HEK293 (cell line): ENCODE measurements at regions not wholly inside any gene's neighbourhood (a gene's known extent, or its start where the extent isn't known, plus 50 kb on each side); places are given as distances from the start of the nearest gene placed in this dataset.

ENCODE experiments used
- CTCF ChIA-PET: fragments of 350-600 bp; formaldehyde crosslinking; extraction: SDS; loops from one replicate; lab custom pipeline; 2021; ENCODE audit warnings: antibody characterized with exemption; lab: Yijun Ruan, JAX
- POLR2A ChIA-PET: fragments of 300-600 bp; formaldehyde crosslinking; extraction: SDS; loops from one replicate; lab custom pipeline; 2020; ENCODE audit warnings: antibody characterized with exemption, inconsistent platforms; lab: Yijun Ruan, JAX
- H3K27ac ChIP-seq: fragments of 200-500 bp; sonication (Bioruptor generic); 2 replicates; pipeline ENCODE4 v1.5.1; 2014; ENCODE audit warnings: low read depth, low read length, control low read depth, inconsistent platforms; ENCODE audit errors: extremely low read depth
- H3K36me3 ChIP-seq, 2 experiments: fragments of 200-500 bp in 1 of 2; sonication (Bioruptor generic) in 1 of 2; 1 replicate in 1 of 2; 2 replicates in 1 of 2; pipeline ENCODE4 v1.5.1; 2014 to 2017; ENCODE audit warnings: inconsistent platforms in 2 of 2, low read length in 2 of 2; ENCODE audit not compliant: control insufficient read depth in 2 of 2, insufficient read depth in 1 of 2
- H3K4me1 ChIP-seq: fragments of 200-500 bp; sonication (Bioruptor generic); 2 replicates; pipeline ENCODE4 v1.5.1; 2014; ENCODE audit warnings: mild to moderate bottlenecking, low read length, inconsistent platforms; ENCODE audit not compliant: control insufficient read depth, insufficient read depth
- H3K4me3 ChIP-seq: 2 replicates; pipeline ENCODE4 v1.5.1; 2011; ENCODE audit warnings: low read depth, mild to moderate bottlenecking, control low read depth, low read length, moderate library complexity
- H3K9me3 ChIP-seq: fragments of 200-500 bp; sonication (Bioruptor generic); 2 replicates; pipeline ENCODE4 v1.5.1; 2014; ENCODE audit warnings: low read depth, low read length, inconsistent platforms; ENCODE audit not compliant: control insufficient read depth, insufficient read depth
- GLI4 ChIP-seq: fragments of 450-650 bp; formaldehyde crosslinking; IDR thresholded peaks from 2 replicates; pipeline ENCODE4 v1.5.1; 2016; ENCODE audit warnings: missing biosample characterization, missing genetic modification characterization
- KLF16 ChIP-seq: fragments of 450-650 bp; formaldehyde crosslinking; IDR thresholded peaks from 2 replicates; pipeline ENCODE4 v1.5.1; 2017; ENCODE audit warnings: missing biosample characterization, missing genetic modification characterization
- MZF1 ChIP-seq: fragments of 450-650 bp; formaldehyde crosslinking; IDR thresholded peaks from 2 replicates; pipeline ENCODE4 v1.5.1; 2017; ENCODE audit warnings: missing biosample characterization, missing genetic modification characterization, borderline replicate concordance
- SETDB1 ChIP-seq: IDR thresholded peaks from one replicate; pipeline ENCODE4 v1.6.1; 2017; ENCODE audit warnings: mild to moderate bottlenecking, low read length, moderate library complexity, mixed read lengths; ENCODE audit not compliant: insufficient read length
- SP2 ChIP-seq: fragments of 450-650 bp; formaldehyde crosslinking; IDR thresholded peaks from 2 replicates; pipeline ENCODE4 v1.5.1; 2016; ENCODE audit warnings: missing biosample characterization, missing genetic modification characterization
- YY2 ChIP-seq: fragments of 450-650 bp; formaldehyde crosslinking; IDR thresholded peaks from 2 replicates; pipeline ENCODE4 v1.5.1; 2016; ENCODE audit warnings: missing biosample characterization, missing genetic modification characterization
- ZNF133 ChIP-seq: fragments of 450-650 bp; formaldehyde crosslinking; IDR thresholded peaks from 2 replicates; pipeline ENCODE4 v1.5.1; 2016; ENCODE audit warnings: missing biosample characterization, missing genetic modification characterization
- ZNF341 ChIP-seq: fragments of 450-650 bp; formaldehyde crosslinking; IDR thresholded peaks from 2 replicates; pipeline ENCODE4; 2016; ENCODE audit warnings: low read depth, missing biosample characterization, missing genetic modification characterization
- ZNF366 ChIP-seq: fragments of 450-650 bp; formaldehyde crosslinking; conservative IDR thresholded peaks from 2 replicates; pipeline ENCODE4 v1.5.1; 2016; ENCODE audit warnings: missing biosample characterization, missing genetic modification characterization
- ZNF426 ChIP-seq: fragments of 450-650 bp; formaldehyde crosslinking; IDR thresholded peaks from 2 replicates; pipeline ENCODE4 v1.5.1; 2017; ENCODE audit warnings: missing biosample characterization, missing genetic modification characterization, mild to moderate bottlenecking, inconsistent platforms, moderate library complexity
- ZNF555 ChIP-seq: fragments of 450-650 bp; formaldehyde crosslinking; conservative IDR thresholded peaks from 2 replicates; pipeline ENCODE4 v1.5.1; 2017; ENCODE audit warnings: missing biosample characterization, mild to moderate bottlenecking, missing genetic modification characterization, inconsistent platforms
- ZNF623 ChIP-seq: fragments of 450-650 bp; formaldehyde crosslinking; IDR thresholded peaks from 2 replicates; pipeline ENCODE4 v1.5.1; 2016; ENCODE audit warnings: missing biosample characterization, missing genetic modification characterization
- TF ChIP-seq, protein P1 (sequence below): fragments of 450-650 bp; formaldehyde crosslinking; IDR thresholded peaks from 2 replicates; pipeline ENCODE4 v1.5.1; 2016; ENCODE audit warnings: missing biosample characterization, missing genetic modification characterization
- TF ChIP-seq, protein P2 (sequence below): fragments of 450-650 bp; formaldehyde crosslinking; IDR thresholded peaks from 2 replicates; pipeline ENCODE4; 2016; ENCODE audit warnings: missing biosample characterization, missing genetic modification characterization
- TF ChIP-seq, protein P3 (sequence below): fragments of 450-650 bp; formaldehyde crosslinking; IDR thresholded peaks from 2 replicates; pipeline ENCODE4 v1.5.1; 2016; ENCODE audit warnings: missing biosample characterization, missing genetic modification characterization
- TF ChIP-seq, protein P4 (sequence below): fragments of 450-650 bp; formaldehyde crosslinking; IDR thresholded peaks from 2 replicates; pipeline ENCODE4 v1.5.1; 2017; ENCODE audit warnings: missing biosample characterization, missing genetic modification characterization
- TF ChIP-seq, protein P5 (sequence below): fragments of 450-650 bp; formaldehyde crosslinking; IDR thresholded peaks from 2 replicates; pipeline ENCODE4 v1.5.1; 2016; ENCODE audit warnings: missing biosample characterization, missing genetic modification characterization, borderline replicate concordance

DNA sequence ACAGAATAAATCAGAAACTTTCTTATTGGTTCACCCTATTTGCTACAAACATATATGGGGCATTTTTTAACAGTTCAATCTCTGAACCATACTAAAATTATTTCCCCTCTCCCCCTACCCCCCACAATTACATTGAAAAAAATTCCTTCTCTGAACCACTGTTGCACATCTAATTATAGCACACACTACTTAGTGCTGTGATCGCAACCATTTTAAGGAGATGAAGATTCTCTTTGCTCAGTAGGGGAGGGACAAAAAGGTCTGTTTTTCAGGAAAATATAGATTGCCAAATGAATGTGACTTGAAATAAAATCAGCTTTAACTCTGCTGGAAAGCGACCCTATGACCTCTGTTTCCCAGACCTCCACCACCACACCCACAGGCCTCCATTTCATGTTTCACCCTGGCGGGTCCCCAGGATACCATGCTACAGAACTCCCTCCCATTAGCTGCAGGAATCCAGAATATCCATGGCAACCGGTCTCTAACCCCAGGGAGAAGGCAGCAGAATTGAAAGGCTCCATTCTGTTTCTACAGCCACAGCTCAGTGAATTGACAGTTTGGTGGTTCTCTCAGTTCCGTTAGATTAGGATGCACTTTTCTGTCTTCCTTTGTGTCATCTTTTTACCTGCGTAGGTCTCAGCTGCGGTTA lies 286.3 kb downstream of the TBC1D4 start (continued):
- TF ChIP-seq, protein P1, sequence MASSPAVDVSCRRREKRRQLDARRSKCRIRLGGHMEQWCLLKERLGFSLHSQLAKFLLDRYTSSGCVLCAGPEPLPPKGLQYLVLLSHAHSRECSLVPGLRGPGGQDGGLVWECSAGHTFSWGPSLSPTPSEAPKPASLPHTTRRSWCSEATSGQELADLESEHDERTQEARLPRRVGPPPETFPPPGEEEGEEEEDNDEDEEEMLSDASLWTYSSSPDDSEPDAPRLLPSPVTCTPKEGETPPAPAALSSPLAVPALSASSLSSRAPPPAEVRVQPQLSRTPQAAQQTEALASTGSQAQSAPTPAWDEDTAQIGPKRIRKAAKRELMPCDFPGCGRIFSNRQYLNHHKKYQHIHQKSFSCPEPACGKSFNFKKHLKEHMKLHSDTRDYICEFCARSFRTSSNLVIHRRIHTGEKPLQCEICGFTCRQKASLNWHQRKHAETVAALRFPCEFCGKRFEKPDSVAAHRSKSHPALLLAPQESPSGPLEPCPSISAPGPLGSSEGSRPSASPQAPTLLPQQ (tag by site-specific recombination): no peak
- TF ChIP-seq ZNF623 (tag by site-specific recombination) (no peak), ZNF133 (tag by site-specific recombination) (no peak), ZNF555 (tag by site-specific recombination) (no peak)
- TF ChIP-seq, protein P2, sequence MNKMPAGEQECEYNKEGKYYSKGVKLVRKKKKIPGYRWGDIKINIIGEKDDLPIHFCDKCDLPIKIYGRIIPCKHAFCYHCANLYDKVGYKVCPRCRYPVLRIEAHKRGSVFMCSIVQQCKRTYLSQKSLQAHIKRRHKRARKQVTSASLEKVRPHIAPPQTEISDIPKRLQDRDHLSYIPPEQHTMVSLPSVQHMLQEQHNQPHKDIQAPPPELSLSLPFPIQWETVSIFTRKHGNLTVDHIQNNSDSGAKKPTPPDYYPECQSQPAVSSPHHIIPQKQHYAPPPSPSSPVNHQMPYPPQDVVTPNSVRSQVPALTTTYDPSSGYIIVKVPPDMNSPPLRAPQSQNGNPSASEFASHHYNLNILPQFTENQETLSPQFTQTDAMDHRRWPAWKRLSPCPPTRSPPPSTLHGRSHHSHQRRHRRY: no peak
- TF ChIP-seq, all 188 proteins: peak for 0

DNA sequence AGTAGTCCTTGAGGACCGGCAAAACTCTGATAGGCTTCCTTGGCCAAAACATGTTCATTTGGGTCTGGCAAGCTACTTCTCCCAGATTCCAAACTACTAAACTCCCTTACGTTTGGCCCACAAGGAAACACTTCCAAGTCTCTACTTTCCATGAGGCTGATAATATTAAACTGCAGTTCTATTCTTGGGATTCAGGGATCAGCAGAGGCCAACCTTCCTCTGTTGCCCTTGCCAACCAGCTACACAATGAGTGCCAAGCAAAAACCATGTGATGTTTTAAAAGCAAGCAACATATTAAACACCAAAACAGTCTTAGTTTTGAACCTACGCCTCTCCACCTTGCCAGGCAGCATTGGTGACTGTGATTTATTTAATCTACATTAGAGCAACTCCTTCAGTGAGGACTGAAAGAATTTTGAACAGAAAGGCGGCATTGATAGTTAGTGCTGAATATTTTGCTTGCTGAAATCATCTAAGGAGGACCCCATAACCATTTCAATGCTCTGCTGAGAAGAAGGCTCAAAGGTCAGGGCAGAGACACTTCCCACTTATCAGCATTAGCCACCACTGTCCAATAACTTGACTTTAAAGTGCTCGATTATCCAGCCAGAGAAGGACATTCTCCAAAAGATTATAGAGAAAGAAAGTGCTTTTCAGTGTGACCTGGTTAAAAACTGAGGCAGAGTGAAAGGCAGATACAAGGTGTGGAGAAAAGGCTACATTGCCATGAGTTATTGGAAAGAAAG lies 287.1 kb downstream of the TBC1D4 start:
- Histone ChIP-seq H3K4me1 (no peaks in the 10 kb centered on the region), H3K4me3 (no peak overlapping the region), H3K36me3 (no peaks in the 10 kb centered on the region), H3K27ac (no peak overlapping the region), H3K9me3 (no peaks in the 10 kb centered on the region)
- no peak for TF ChIP-seq SETDB1
- no peak for TF ChIP-seq ZNF366 (tag by site-specific recombination)
- TF ChIP-seq, protein P3, sequence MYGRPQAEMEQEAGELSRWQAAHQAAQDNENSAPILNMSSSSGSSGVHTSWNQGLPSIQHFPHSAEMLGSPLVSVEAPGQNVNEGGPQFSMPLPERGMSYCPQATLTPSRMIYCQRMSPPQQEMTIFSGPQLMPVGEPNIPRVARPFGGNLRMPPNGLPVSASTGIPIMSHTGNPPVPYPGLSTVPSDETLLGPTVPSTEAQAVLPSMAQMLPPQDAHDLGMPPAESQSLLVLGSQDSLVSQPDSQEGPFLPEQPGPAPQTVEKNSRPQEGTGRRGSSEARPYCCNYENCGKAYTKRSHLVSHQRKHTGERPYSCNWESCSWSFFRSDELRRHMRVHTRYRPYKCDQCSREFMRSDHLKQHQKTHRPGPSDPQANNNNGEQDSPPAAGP (tag by site-specific recombination): no peak
- no peak for TF ChIP-seq ZNF341 (tag by site-specific recombination)
- TF ChIP-seq, protein P4, sequence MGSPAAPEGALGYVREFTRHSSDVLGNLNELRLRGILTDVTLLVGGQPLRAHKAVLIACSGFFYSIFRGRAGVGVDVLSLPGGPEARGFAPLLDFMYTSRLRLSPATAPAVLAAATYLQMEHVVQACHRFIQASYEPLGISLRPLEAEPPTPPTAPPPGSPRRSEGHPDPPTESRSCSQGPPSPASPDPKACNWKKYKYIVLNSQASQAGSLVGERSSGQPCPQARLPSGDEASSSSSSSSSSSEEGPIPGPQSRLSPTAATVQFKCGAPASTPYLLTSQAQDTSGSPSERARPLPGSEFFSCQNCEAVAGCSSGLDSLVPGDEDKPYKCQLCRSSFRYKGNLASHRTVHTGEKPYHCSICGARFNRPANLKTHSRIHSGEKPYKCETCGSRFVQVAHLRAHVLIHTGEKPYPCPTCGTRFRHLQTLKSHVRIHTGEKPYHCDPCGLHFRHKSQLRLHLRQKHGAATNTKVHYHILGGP: no peak
- TF ChIP-seq, protein P5, sequence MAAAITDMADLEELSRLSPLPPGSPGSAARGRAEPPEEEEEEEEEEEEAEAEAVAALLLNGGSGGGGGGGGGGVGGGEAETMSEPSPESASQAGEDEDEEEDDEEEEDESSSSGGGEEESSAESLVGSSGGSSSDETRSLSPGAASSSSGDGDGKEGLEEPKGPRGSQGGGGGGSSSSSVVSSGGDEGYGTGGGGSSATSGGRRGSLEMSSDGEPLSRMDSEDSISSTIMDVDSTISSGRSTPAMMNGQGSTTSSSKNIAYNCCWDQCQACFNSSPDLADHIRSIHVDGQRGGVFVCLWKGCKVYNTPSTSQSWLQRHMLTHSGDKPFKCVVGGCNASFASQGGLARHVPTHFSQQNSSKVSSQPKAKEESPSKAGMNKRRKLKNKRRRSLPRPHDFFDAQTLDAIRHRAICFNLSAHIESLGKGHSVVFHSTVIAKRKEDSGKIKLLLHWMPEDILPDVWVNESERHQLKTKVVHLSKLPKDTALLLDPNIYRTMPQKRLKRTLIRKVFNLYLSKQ (tag by site-specific recombination): no peak
- no peak for TF ChIP-seq KLF16 (tag by site-specific recombination)
- TF ChIP-seq SP2 (tag by site-specific recombination): no peak
- TF ChIP-seq ZNF426 (tag by site-specific recombination): no peak
- no peak for TF ChIP-seq YY2 (tag by site-specific recombination)
- no peak for TF ChIP-seq GLI4
- TF ChIP-seq MZF1 (tag by site-specific recombination): no peak
- POLR2A ChIA-PET: no interaction called here
- CTCF ChIA-PET: no interaction called here
